Endothelial cell of umbilical vein (primary cell): ENCODE measurements at regions not wholly inside any gene's neighbourhood (a gene's known extent, or its start where the extent isn't known, plus 50 kb on each side); places are given as distances from the start of the nearest gene placed in this dataset.

Source experiments
- BruUV-seq: library from RNA; stranded (reverse); fragments of 400-500 nt; replicated peaks from 2 replicates; lab custom pipeline; 2021; lab: Mats Ljungman, UMichigan
- CTCF ChIA-PET: fragments of 300-600, 350-600 bp; sonication (Branson Sonifier 250); formaldehyde crosslinking; loops from one replicate; lab custom pipeline; 2021; ENCODE audit warnings: antibody characterized with exemption, inconsistent platforms; lab: Charles Lee
- POLR2A ChIA-PET: fragments of 300-600, 350-600 bp; sonication (Branson Sonifier 250); formaldehyde crosslinking; loops from one replicate; lab custom pipeline; 2021; ENCODE audit warnings: antibody characterized with exemption, inconsistent platforms; lab: Charles Lee
- DNase-seq: peaks from one replicate; pipeline ENCODE4 v3.0.0-alpha.2; 2011; ENCODE audit warnings: low read depth, low spot score
- FAIRE-seq: peaks from 2 replicates; lab custom pipeline; 2011; peaks lifted over from hg19 to GRCh38; lab: Jason Lieb, UNC
- H2AFZ ChIP-seq: 2 replicates; pipeline ENCODE4 v1.6.0; 2012; ENCODE audit warnings: low read depth, low read length, control low read depth, inconsistent platforms
- H3K27ac ChIP-seq: 2 replicates; pipeline ENCODE4 v1.5.1; 2011; ENCODE audit warnings: low read depth, mild to moderate bottlenecking, control low read depth, low read length, moderate library complexity; ENCODE audit not compliant: insufficient read depth
- H3K27me3 ChIP-seq, 2 experiments: 2 replicates each; pipeline versions ENCODE4 v1.6.0 to v1.6.1; 2011; ENCODE audit warnings: low read length in 2 of 2, mixed read lengths in 1 of 2; ENCODE audit not compliant: control insufficient read depth in 2 of 2, insufficient read depth in 2 of 2
- H3K36me3 ChIP-seq, 2 experiments: 2 replicates in 1 of 2; 3 replicates in 1 of 2; pipeline ENCODE4 v1.5.1; 2011; ENCODE audit warnings: low read length in 2 of 2, mild to moderate bottlenecking in 1 of 2, moderate library complexity in 1 of 2; ENCODE audit not compliant: control insufficient read depth in 2 of 2, insufficient read depth in 2 of 2; ENCODE audit errors: extremely low read depth in 1 of 2
- H3K4me1 ChIP-seq: 3 replicates; pipeline ENCODE4 v1.5.1; 2011; ENCODE audit warnings: mild to moderate bottlenecking, low read length; ENCODE audit not compliant: control insufficient read depth, insufficient read depth; ENCODE audit errors: extremely low read depth
- H3K4me2 ChIP-seq: 2 replicates; pipeline ENCODE4 v1.6.1; 2011; ENCODE audit warnings: low read length, control low read depth, mixed read lengths; ENCODE audit not compliant: insufficient read depth
- H3K4me3 ChIP-seq, 3 experiments: fragments of 200-600 bp in 1 of 3; sonication (generic), shearing (Covaris generic) in 1 of 3; replicated peaks in 1 of 3; 2 replicates each; pipeline ENCODE4 v1.5.1; 2011 to 2016; ENCODE audit warnings: control low read depth in 3 of 3, low read length in 3 of 3, mild to moderate bottlenecking in 2 of 3, inconsistent platforms in 1 of 3, low read depth in 1 of 3, moderate library complexity in 1 of 3; ENCODE audit not compliant: insufficient read depth in 1 of 3
- H3K79me2 ChIP-seq: 2 replicates; pipeline ENCODE4 v1.6.0; 2012; ENCODE audit warnings: low read length, inconsistent platforms; ENCODE audit not compliant: control insufficient read depth, insufficient read depth
- H3K9ac ChIP-seq: replicated peaks from 2 replicates; pipeline ENCODE3; 2011; ENCODE audit warnings: low read length, control low read depth; ENCODE audit not compliant: insufficient read depth; ENCODE audit errors: extremely low read depth
- H3K9me1 ChIP-seq: replicated peaks from 3 replicates; pipeline ENCODE4 v1.6.0; 2011; ENCODE audit warnings: mild to moderate bottlenecking, low read length; ENCODE audit not compliant: control insufficient read depth, insufficient read depth; ENCODE audit errors: extremely low read depth
- H3K9me3 ChIP-seq: replicated peaks from 2 replicates; pipeline ENCODE4 v1.5.1; 2012; ENCODE audit warnings: low read length, inconsistent platforms; ENCODE audit not compliant: control insufficient read depth, insufficient read depth
- H4K20me1 ChIP-seq: replicated peaks from 2 replicates; pipeline ENCODE3; 2011; ENCODE audit warnings: mild to moderate bottlenecking, low read length; ENCODE audit not compliant: control insufficient read depth, insufficient read depth; ENCODE audit errors: extremely low read depth
- EZH2 ChIP-seq: IDR thresholded peaks from 2 replicates; pipeline ENCODE4 v1.6.1; 2012; ENCODE audit warnings: borderline replicate concordance, low read depth, mild to moderate bottlenecking, moderate library complexity, low read length, inconsistent platforms; ENCODE audit not compliant: severe bottlenecking
- FOS ChIP-seq: IDR thresholded peaks from 2 replicates; pipeline ENCODE4 v1.6.1; 2011; ENCODE audit warnings: mild to moderate bottlenecking, low read length, moderate library complexity, borderline replicate concordance; ENCODE audit not compliant: insufficient read depth
- GATA2 ChIP-seq: IDR thresholded peaks from 2 replicates; pipeline ENCODE4 v1.7.0; 2011; ENCODE audit warnings: low read depth, mild to moderate bottlenecking, moderate library complexity, mixed read lengths, low read length; ENCODE audit not compliant: insufficient read length, insufficient read depth
- JUN ChIP-seq: IDR thresholded peaks from 2 replicates; pipeline ENCODE4 v1.6.1; 2011; ENCODE audit warnings: borderline replicate concordance, low read depth; ENCODE audit not compliant: insufficient read length, insufficient read depth
- MYC ChIP-seq: IDR thresholded peaks from one replicate; pipeline ENCODE4 v1.6.1; 2011; ENCODE audit warnings: mild to moderate bottlenecking, low read depth, low read length
- POLR2A ChIP-seq: IDR thresholded peaks from 2 replicates; pipeline ENCODE4 v1.6.1; 2012; ENCODE audit warnings: low read depth, mild to moderate bottlenecking, control low read depth, low read length
- POLR2AphosphoS5 ChIP-seq: IDR thresholded peaks from 2 replicates; pipeline ENCODE4 v1.6.1; 2012; ENCODE audit warnings: low read depth, mild to moderate bottlenecking, control low read depth, low read length, moderate library complexity; ENCODE audit not compliant: insufficient read depth
- dilution Hi-C: fragments of 300-500 bp; cut with MboI; formaldehyde crosslinking; loops from one replicate; pipeline ENCODE4 v1.15.0; 2019; ENCODE audit warnings: low sequenced_read_pairs; ENCODE audit not compliant: extremely low pct_ligation_motif_present
- intact Hi-C: fragments of 100-400 bp; cut with micrococcal nuclease; formaldehyde crosslinking; loops from one replicate; pipeline ENCODE4 v1.10.0; 2022
- TF ChIP-seq, protein P1 (sequence below), 2 donors: IDR thresholded peaks; 1 replicate in 1 of 2; 2 replicates in 1 of 2; pipeline ENCODE4 v1.5.1; 2011; ENCODE audit warnings: low read length in 2 of 2, mild to moderate bottlenecking in 2 of 2, moderate library complexity in 2 of 2, control low read depth in 1 of 2, inconsistent platforms in 1 of 2, low read depth in 1 of 2; ENCODE audit not compliant: insufficient read depth in 1 of 2; ENCODE audit errors: extremely low read depth in 1 of 2
- TF ChIP-seq, protein P2 (sequence below): IDR thresholded peaks from 2 replicates; pipeline ENCODE4 v1.6.1; 2011; ENCODE audit not compliant: insufficient read depth, insufficient read length

DNA sequence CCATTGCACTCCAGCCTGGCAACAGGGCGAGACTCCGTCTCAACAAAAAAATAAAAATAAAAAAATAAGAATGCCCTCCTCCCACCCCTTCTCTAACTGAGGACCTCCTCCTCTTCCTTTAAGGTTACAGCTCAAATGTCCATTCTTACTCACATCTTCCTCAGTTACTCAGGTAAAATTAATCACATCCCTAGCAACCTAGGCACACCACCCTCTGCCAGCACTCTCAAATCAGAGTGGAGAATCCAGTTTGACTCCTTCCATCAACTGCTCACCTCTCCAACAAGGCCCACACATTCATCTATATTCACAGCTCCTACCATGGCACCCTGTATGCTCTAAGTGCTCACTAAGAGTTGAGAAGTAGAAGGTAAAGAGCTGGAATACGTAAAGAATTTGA is 254.3 kb downstream of the ZEB2 start:
- H3K9me3 ChIP-seq: no peaks in the 10 kb centered on the region
- H3K79me2 ChIP-seq: no peaks in the 10 kb centered on the region
- H3K4me1 ChIP-seq: no peaks in the 10 kb centered on the region
- no peak overlapping the region for H3K4me3 ChIP-seq
- FAIRE-seq (no peak), DNase-seq (no peak)
- intact Hi-C loops (no loop called here), dilution Hi-C loops (no loop called here)
- H3K9ac ChIP-seq: no peak overlapping the region
- H3K36me3 ChIP-seq: no peaks in the 10 kb centered on the region
- TF ChIP-seq, protein P1, sequence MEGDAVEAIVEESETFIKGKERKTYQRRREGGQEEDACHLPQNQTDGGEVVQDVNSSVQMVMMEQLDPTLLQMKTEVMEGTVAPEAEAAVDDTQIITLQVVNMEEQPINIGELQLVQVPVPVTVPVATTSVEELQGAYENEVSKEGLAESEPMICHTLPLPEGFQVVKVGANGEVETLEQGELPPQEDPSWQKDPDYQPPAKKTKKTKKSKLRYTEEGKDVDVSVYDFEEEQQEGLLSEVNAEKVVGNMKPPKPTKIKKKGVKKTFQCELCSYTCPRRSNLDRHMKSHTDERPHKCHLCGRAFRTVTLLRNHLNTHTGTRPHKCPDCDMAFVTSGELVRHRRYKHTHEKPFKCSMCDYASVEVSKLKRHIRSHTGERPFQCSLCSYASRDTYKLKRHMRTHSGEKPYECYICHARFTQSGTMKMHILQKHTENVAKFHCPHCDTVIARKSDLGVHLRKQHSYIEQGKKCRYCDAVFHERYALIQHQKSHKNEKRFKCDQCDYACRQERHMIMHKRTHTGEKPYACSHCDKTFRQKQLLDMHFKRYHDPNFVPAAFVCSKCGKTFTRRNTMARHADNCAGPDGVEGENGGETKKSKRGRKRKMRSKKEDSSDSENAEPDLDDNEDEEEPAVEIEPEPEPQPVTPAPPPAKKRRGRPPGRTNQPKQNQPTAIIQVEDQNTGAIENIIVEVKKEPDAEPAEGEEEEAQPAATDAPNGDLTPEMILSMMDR (IDR thresholded peaks at IDR 0.05; ENCODE audit: extremely low read depth in 1 of 2, insufficient read depth in 1 of 2, low read depth in 1 of 2, low read length in 2 of 2): no peak
- TF ChIP-seq POLR2A (no peak), POLR2AphosphoS5 (no peak)
- ChIA-PET POLR2A (no interaction called here), CTCF (no interaction called here)
- no peaks in the 10 kb centered on the region for H3K27me3 ChIP-seq
- H3K9me1 ChIP-seq: no peaks in the 10 kb centered on the region
- no peak overlapping the region for H2AFZ ChIP-seq
- no peak overlapping the region for H3K4me2 ChIP-seq
- no peaks in the 10 kb centered on the region for H4K20me1 ChIP-seq
- no TSS peak for BruUV-seq
- H3K27ac ChIP-seq: no peak overlapping the region

DNA sequence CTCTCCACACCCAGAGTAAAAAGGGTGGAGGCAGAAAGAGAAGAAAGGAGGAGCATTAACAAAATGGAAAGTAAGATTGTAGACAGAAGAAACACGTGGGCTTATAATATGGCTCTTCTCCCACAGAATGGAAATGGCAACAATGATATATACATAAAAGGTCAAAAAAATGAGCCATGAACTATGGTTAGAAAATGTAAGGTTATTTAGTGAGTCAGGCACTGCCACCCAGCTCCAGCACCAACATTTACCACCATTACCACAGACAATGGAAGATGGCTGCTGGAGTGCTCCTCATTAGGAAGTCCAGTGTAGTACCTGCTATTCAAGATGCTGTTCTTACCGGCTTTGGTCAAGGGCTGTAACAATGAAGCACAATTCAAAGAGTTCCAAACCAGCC is 258.0 kb downstream of the ZEB2 start:
- Histone ChIP-seq H3K36me3 (no peaks in the 10 kb centered on the region), H3K9me3 (no peaks in the 10 kb centered on the region), H3K4me2 (no peak overlapping the region), H3K4me1 (no peaks in the 10 kb centered on the region), H3K9me1 (no peaks in the 10 kb centered on the region), H3K27ac (no peak overlapping the region), H2AFZ (no peak overlapping the region), H3K79me2 (no peaks in the 10 kb centered on the region), H3K9ac (no peak overlapping the region), H4K20me1 (no peaks in the 10 kb centered on the region), H3K27me3 (no peaks in the 10 kb centered on the region), H3K4me3 (no peak overlapping the region)
- ChIA-PET CTCF (no interaction called here), POLR2A (no interaction called here)
- TF ChIP-seq POLR2AphosphoS5: no peak
- TF ChIP-seq, protein P1 (IDR thresholded peaks at IDR 0.05; ENCODE audit: extremely low read depth in 1 of 2, insufficient read depth in 1 of 2, low read depth in 1 of 2, low read length in 2 of 2): no peak
- no peak for TF ChIP-seq POLR2A
- no peak for TF ChIP-seq FOS
- TF ChIP-seq JUN: no peak
- TF ChIP-seq MYC: no peak
- TF ChIP-seq, protein P2, sequence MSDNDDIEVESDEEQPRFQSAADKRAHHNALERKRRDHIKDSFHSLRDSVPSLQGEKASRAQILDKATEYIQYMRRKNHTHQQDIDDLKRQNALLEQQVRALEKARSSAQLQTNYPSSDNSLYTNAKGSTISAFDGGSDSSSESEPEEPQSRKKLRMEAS: no peak
- TF ChIP-seq EZH2: no peak
- TF ChIP-seq GATA2: no peak
- dilution Hi-C loops (no loop called here), intact Hi-C loops (no loop called here)
- DNase-seq (no peak), FAIRE-seq (no peak)
- BruUV-seq: no TSS peak
